ENCODE measurements at regions not wholly inside any gene's neighbourhood (a gene's known extent, or its start where the extent isn't known, plus 50 kb on each side); places are given as distances from the start of the nearest gene placed in this dataset.

GRCh38 chr7:41039981-41040380, 662.9 kb downstream of the INHBA start:
- DNase-seq (ENCODE audit: low spot score), result no peak

DNA sequence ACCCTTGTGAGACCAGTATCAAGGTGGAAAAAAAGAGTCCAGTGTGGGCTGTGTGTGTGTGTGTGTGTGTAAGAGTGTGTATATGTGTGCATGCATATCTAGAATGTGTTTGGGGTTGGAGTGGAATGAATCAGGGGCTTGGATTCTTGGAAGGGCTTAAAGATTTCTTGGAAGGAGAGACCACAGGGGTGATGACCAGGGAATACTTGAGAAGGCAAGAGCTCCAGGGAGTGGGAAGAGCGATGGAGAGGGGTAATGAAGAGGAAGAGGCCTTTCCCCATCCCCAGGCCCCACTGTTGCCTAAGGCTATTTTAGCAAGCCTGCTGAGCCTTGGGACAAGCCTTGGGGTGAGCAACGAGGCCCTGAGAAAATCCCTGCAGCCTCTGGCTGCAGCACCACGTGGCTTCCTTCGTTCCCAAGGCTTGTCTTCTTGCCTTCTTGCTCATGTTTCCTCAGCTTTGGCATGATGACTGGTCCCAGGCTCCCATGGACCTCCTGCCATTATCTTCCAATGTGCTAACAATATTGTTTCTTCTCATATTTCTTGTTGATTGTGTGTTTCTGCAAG, 663.4 kb downstream of the INHBA start:
- DNase-seq (ENCODE audit: low spot score), result no peak

- DNase-seq (ENCODE audit: low spot score), result no peak
Measured at GRCh38 chr7:41038211-41038610, 664.7 kb downstream of the INHBA start.

DNA sequence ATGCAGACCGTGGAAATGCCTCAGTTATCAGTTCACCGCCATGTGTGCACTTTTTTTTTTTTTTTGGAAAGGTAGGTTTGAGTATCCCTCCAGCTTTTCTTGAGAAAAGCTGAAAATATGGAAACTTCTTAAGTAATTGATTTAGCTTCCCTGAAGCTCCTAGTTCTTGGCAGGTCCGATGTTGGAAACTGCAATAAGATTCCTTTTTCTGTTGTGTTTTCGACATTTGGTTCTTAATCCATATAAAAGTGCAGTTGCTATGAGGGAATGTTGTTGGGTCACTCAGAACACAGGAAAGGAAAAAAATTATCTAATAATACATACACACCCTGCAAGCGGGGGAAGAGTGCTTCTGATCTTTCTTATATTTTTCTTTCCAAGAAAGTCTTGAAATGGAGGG, 665.2 kb downstream of the INHBA start:
- no peak for DNase-seq (ENCODE audit: low spot score)

- DNase-seq (ENCODE audit: low spot score), result no peak
Measured at GRCh38 chr7:41035794-41036193, 667.1 kb downstream of the INHBA start.

DNA sequence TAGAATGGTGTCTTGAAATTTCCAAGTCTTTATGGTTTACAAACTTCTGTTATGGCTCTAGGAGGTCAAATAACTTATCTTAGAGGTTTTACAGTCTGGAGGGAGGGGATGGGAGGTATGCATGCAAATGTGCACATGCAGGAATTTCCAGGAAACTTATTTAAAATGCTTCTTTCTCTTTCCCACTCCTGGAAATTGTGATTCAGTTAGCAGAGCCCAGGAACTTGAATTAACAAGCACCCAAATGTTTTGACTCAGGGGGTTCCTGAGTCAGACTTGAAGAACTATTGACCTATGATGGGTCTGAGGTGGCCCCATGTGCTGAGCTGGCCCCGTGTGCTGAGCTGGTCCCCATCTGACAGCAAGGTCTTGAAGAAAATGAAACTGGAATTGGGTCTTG, 669.4 kb downstream of the INHBA start:
- no peak for DNase-seq (ENCODE audit: low spot score)

DNA sequence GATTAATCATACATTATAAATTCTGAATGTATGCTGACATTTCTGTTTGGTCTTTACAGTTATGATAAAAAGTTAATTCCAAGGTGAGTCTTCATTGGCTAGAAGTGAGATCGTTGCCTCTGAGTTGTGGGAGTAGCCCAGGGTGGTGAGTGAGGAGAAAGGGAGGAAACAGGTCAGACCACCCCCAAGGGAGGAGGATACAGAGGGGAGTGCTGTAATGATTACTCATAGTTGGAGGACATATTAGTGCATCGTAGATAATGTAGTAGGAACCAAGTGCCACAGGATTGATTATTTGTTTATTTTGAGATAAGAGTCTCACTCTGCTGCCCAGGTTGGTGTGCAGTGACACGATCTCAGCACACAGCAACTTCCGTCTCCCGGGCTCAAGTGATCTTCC, 672.2 kb downstream of the INHBA start:
- DNase-seq (ENCODE audit: low spot score), result no peak

DNA sequence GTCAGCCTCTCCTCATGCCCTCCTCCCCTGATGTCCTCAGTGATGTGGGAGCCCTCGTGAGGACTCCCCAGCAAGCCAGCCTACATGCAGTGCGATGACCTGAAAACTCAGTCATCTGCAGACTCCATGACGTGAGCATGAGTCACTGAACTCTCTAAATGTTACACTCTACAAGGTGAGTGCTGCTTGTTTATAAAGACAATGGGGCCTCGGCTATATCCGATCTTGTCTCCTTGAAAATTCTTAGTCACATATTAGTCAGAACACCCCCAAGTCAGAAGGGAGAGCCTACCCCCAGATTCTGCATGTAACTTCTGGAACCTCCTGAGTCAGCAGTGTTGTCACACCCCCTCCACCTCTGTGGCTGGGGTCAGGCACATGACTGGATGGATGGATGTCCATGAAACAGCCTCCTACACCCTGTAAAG, 673.8 kb downstream of the INHBA start:
- DNase-seq (ENCODE audit: low spot score), result peak; percentile 85

- no peak for DNase-seq (ENCODE audit: low spot score)
Measured at GRCh38 chr7:41028580-41028979, 674.3 kb downstream of the INHBA start.

GRCh38 chr7:41027428-41028115, 675.3 kb downstream of the INHBA start:
- peak; percentile 98 for DNase-seq (ENCODE audit: low spot score)

DNA sequence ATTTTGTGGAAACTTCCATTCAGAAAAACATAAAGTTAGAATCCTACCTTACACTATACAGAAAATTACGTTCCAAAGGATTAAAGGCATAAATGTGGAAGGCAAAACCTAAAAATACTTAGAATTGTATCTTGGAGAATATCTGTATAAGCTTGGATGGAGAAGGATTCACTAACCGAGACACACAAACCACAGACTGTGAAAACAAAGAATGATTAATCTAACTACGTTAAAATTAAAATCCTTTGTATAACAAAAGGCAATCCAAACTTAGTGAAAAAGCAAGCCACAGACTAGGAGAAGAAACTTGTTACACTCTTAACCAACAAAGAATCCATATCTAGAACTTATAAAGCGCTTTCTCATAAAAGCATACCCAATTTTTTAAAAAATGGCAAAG, 678.8 kb downstream of the INHBA start:
- no peak for DNase-seq (ENCODE audit: low spot score)

DNA sequence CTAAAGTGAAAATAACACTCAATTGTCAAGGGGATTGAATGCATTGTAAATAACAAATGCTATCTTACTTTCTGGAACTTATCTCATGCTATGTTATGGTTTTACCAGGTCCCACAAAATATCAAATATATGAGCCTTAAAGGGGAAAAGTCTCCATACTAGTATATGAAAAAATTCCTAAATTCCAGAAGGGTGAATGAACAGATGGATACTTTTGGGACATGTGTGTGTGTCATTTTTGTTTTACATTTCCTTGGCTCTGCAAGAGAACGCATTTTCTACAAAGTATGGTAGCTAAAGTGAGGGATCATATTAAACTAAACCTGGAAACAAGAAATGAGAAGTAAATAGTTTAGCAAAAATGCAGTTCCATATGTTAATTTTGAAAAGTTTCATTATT, 682.8 kb downstream of the INHBA start:
- DNase-seq (ENCODE audit: low spot score), result no peak

GRCh38 chr7:41013117-41013516, 689.8 kb downstream of the INHBA start:
- no peak for DNase-seq (ENCODE audit: low spot score)

GRCh38 chr7:41012041-41012440, 690.8 kb downstream of the INHBA start:
- no peak for DNase-seq (ENCODE audit: low spot score)

DNA sequence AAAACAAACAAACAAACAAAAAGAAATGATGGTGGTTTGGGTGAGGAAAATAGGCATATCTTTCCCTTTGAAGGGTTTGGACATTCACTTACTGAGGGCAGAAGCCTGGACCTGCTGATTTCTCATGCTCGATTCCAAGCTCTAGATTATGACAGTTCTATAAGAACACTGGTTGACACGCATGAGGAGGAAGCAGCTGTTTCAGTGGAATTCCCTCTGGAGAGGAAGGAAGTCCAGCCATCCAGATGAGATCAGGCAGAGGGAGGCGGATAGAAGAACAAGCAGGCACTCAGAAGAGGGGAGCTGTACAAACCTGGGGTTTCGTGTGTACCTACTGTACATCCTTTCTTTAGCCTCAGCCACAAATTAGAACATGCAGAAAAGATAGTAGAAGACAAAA, 691.9 kb downstream of the INHBA start:
- no peak for DNase-seq (ENCODE audit: low spot score)

DNA sequence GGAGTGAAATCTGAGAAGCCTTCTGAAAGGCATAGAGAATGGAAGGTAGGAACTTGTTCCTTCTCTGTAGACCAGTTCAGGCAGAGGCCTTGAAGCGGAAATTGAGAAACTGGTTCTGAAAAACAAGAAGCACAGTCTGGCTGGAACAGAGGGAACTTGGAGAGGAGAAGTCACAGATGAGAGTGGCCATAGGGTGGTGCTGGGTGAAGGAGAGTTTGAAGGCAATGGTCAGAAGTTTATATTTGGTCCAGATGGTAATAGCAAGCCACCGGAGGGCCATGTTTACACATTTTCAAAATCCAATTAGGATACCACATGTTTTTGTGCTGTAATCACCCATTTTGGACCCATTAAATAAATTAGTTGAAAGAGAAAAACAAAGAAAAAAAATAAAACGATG, 692.5 kb downstream of the INHBA start:
- DNase-seq (ENCODE audit: low spot score), result no peak

DNA sequence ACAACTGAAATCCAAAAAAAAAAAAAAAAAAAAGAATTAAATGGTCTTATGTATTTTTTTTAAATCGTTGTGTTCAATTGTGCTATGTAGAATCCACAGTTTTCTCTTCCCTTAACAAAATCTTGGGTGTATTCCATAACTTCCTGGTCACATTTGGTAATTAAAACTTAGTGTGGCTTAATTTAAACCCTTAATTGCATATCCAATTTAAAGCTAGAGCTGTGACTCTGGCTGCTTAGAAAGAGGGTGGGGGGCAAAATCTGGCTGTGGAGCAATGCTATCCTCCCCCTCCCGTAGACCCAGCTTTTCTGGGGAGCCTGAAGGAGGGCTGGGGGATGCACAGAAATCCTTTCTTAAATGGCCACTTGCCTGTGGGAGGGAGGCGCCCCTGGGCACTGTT, 695.1 kb downstream of the INHBA start:
- DNase-seq (ENCODE audit: low spot score), result no peak

GRCh38 chr7:41007351-41007751, 695.5 kb downstream of the INHBA start:
- no peak for DNase-seq (ENCODE audit: low spot score)

- no peak for DNase-seq (ENCODE audit: low spot score)
Measured at GRCh38 chr7:41006306-41006995, 696.4 kb downstream of the INHBA start.

- DNase-seq (ENCODE audit: low spot score), result peak; percentile 34
Measured at GRCh38 chr7:41005374-41005901, 697.5 kb downstream of the INHBA start.

DNA sequence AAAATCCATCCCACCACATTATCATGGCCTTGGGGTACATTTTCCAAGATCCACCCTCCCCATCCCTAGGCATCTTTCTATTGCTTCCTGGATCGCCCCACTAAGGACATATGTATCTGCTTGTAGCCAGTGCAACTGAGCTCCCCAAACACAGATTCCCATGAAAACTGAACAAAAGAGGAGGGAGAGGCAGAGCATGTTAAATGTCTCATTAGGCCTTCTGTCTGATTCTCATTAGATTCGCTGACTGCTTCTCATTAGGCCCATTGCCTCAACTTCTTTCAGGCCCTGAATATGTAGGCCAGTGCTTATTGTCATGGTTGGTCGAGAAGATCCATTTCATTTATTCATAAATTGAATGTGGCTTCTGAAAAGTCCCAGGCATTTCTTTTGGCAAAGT, 698.9 kb downstream of the INHBA start:
- no peak for DNase-seq (ENCODE audit: low spot score)

DNA sequence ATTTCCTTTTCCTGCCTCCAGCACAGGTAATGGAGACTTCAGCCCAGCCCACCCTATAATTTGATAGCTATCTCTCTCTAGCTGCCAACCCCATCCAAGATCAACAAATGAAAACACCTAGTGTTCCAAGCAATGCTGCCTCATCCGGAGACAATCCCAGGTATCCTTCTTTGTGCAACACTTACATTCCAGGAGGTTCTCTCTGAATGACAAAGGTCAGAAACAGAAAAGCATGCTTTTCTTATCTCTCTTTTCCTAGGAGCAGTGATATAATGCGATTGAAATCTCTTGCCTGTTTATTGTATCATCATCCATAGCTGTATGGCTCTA, 699.3 kb downstream of the INHBA start:
- no peak for DNase-seq (ENCODE audit: low spot score)

All from SW480 (cell line).